ENCODE measurements at regions not wholly inside any gene's neighbourhood (a gene's known extent, or its start where the extent isn't known, plus 50 kb on each side); places are given as distances from the start of the nearest gene placed in this dataset.

GRCh38 chr5:157918811-157919742, 60.1 kb upstream of the CLINT1 start:
- CTCF ChIA-PET = interaction anchor here (0.7 to 4.0 kb wide), 12 partner anchors 14 to 157 kb away, joined by 3 to 14 read pairs (median 4); no protein-coding TSS in a partner anchor
- POLR2A ChIA-PET = no interaction called here
- no peak for DNase-seq (ENCODE audit: low read depth, low spot score)
- TF ChIP-seq CTCF (IDR thresholded peaks at IDR 0.05; ENCODE audit: insufficient read depth, low read length, missing control alignments) = no peak
- no peak overlapping the region for H3K4me3 ChIP-seq (ENCODE audit: low read depth, low read length)

- ChIA-PET CTCF (interaction anchor here (0.7 to 4.0 kb wide), 12 partner anchors 14 to 158 kb away, joined by 3 to 14 read pairs (median 4); no protein-coding TSS in a partner anchor), POLR2A (no interaction called here)
- H3K4me3 ChIP-seq (ENCODE audit: low read depth, low read length) = no peak overlapping the region
- TF ChIP-seq CTCF (IDR thresholded peaks at IDR 0.05; ENCODE audit: insufficient read depth, low read length, missing control alignments) = peak; percentile 59
- DNase-seq (ENCODE audit: low read depth, low spot score) = peak; percentile 33
These were observed 59.2 kb upstream of the CLINT1 start for GRCh38 chr5:157917899-157918809.

- TF ChIP-seq CTCF (IDR thresholded peaks at IDR 0.05; ENCODE audit: insufficient read depth, low read length, missing control alignments) = no peak
- DNase-seq (ENCODE audit: low read depth, low spot score) = no peak
- H3K4me3 ChIP-seq (ENCODE audit: low read depth, low read length) = no peak overlapping the region
- ChIA-PET POLR2A (no interaction called here), CTCF (interaction anchor here (1.0 to 4.0 kb wide), 7 partner anchors 13 to 100 kb away, joined by 3 to 14 read pairs (median 4); no protein-coding TSS in a partner anchor)
These were observed 58.5 kb upstream of the CLINT1 start for GRCh38 chr5:157917491-157917890.

- TF ChIP-seq CTCF (IDR thresholded peaks at IDR 0.05; ENCODE audit: insufficient read depth, low read length, missing control alignments) = no peak
- no peak overlapping the region for H3K4me3 ChIP-seq (ENCODE audit: low read depth, low read length)
- ChIA-PET POLR2A (no interaction called here), CTCF (interaction anchor here (0.7 to 4.0 kb wide), 5 partner anchors 11 to 93 kb away, joined by 3 to 14 read pairs (median 6); no protein-coding TSS in a partner anchor)
- DNase-seq (ENCODE audit: low read depth, low spot score) = no peak
These were observed 56.7 kb upstream of the CLINT1 start for GRCh38 chr5:157915638-157916037.

- ChIA-PET CTCF (interaction anchor here (0.9 to 2.0 kb wide), 2 partner anchors 9 to 35 kb away, joined by 3 to 6 read pairs; no protein-coding TSS in a partner anchor), POLR2A (no interaction called here)
- no peak for DNase-seq (ENCODE audit: low read depth, low spot score)
- H3K4me3 ChIP-seq (ENCODE audit: low read depth, low read length) = no peak overlapping the region
- no peak for TF ChIP-seq CTCF (IDR thresholded peaks at IDR 0.05; ENCODE audit: insufficient read depth, low read length, missing control alignments)
These were observed 55.3 kb upstream of the CLINT1 start for GRCh38 chr5:157914151-157914788.
